K562 (cell line): ENCODE measurements at regions not wholly inside any gene's neighbourhood (a gene's known extent, or its start where the extent isn't known, plus 50 kb on each side); places are given as distances from the start of the nearest gene placed in this dataset.

Experiments
- ATAC-seq: fragments of 200-7000 bp; cut with Tn5 transposase; 3 replicates; pipeline ENCODE4 v1.9.1; 2020; ENCODE audit warnings: moderate library complexity
- BruUV-seq: library from RNA; stranded (reverse); fragments of 400-500 nt; replicated peaks from 2 replicates; lab custom pipeline; 2021; lab: Mats Ljungman, UMichigan
- CTCF ChIA-PET: fragments of 300-600 bp; formaldehyde crosslinking; extraction: SDS; loops from one replicate; lab custom pipeline; 2021; ENCODE audit warnings: low intra/inter-chr PET ratio; lab: Yijun Ruan, JAX
- POLR2A ChIA-PET: fragments of 300-600, 350-650 bp; sonication (Branson Sonifier 250); formaldehyde crosslinking; extraction: SDS; loops from one replicate; lab custom pipeline; 2021; ENCODE audit warnings: antibody characterized with exemption, inconsistent platforms; lab: Yijun Ruan, JAX
- DNase-seq, 4 experiments: peaks; one replicate each; pipeline versions ENCODE4 v3.0.0 to v3.0.0-alpha.2; 2011 to 2018; ENCODE audit warnings: low spot score in 3 of 4, mixed read lengths in 3 of 4; ENCODE audit errors: extremely low read depth in 1 of 4
- FAIRE-seq: peaks from 2 replicates; lab custom pipeline; 2011; peaks lifted over from hg19 to GRCh38; lab: Jason Lieb, UNC
- H2AFZ ChIP-seq: 2 replicates; pipeline ENCODE4 v1.6.0; 2011; ENCODE audit warnings: low read depth, low read length, control low read depth, inconsistent platforms
- H3K27ac ChIP-seq: fragments of 200-600 bp; 3 replicates; pipeline ENCODE4 v1.8.0; 2011; ENCODE audit warnings: low read depth, mild to moderate bottlenecking, control low read depth, inconsistent platforms, low read length, moderate library complexity, mixed read lengths; ENCODE audit errors: extremely low read depth
- H3K27me3 ChIP-seq, 2 experiments: fragments of 300-600 bp in 1 of 2; 2 replicates in 1 of 2; 3 replicates in 1 of 2; pipeline versions ENCODE4 v1.6.0 to v1.8.0; 2011; ENCODE audit warnings: inconsistent platforms in 2 of 2, low read length in 2 of 2, mild to moderate bottlenecking in 1 of 2, mixed read lengths in 1 of 2, moderate library complexity in 1 of 2; ENCODE audit not compliant: control insufficient read depth in 2 of 2, insufficient read depth in 2 of 2
- H3K36me3 ChIP-seq: fragments of 300-600 bp; 3 replicates; pipeline ENCODE4 v1.8.0; 2011; ENCODE audit warnings: mild to moderate bottlenecking, low read length, inconsistent platforms; ENCODE audit not compliant: control insufficient read depth, insufficient read depth
- H3K4me1 ChIP-seq, 2 experiments: fragments of 200-600 bp in 1 of 2; replicated peaks in 1 of 2; 2 replicates in 1 of 2; 3 replicates in 1 of 2; pipeline versions ENCODE4 v1.5.1 to v1.8.0; 2011; ENCODE audit warnings: inconsistent platforms in 2 of 2, low read length in 2 of 2, mild to moderate bottlenecking in 1 of 2, mixed read lengths in 1 of 2, moderate library complexity in 1 of 2; ENCODE audit not compliant: control insufficient read depth in 2 of 2, insufficient read depth in 2 of 2
- H3K4me2 ChIP-seq: 2 replicates; pipeline ENCODE4 v1.6.1; 2011; ENCODE audit warnings: low read length, control low read depth, inconsistent platforms, mixed read lengths; ENCODE audit not compliant: insufficient read depth
- H3K4me3 ChIP-seq: fragments of 200-600 bp; sonication (generic), shearing (Covaris generic); 2 replicates; pipeline ENCODE4 v1.5.1; 2016; ENCODE audit warnings: control low read depth, inconsistent platforms
- H3K79me2 ChIP-seq: fragments of 200-600 bp; 3 replicates; pipeline ENCODE4 v1.8.0; 2011; ENCODE audit warnings: low read length, inconsistent platforms; ENCODE audit not compliant: control insufficient read depth, insufficient read depth
- H3K9ac ChIP-seq, 2 experiments: 2 replicates each; pipeline versions ENCODE4 v1.6.0 to v1.6.1; 2011; ENCODE audit warnings: low read depth in 2 of 2, low read length in 2 of 2, control low read depth in 1 of 2, inconsistent platforms in 1 of 2, mild to moderate bottlenecking in 1 of 2, mixed read lengths in 1 of 2; ENCODE audit not compliant: insufficient read depth in 1 of 2
- H3K9me1 ChIP-seq: one replicate; pipeline ENCODE4 v1.6.0; 2011; ENCODE audit warnings: inconsistent platforms, mild to moderate bottlenecking, low read length, moderate library complexity; ENCODE audit not compliant: control insufficient read depth, insufficient read depth
- H3K9me3 ChIP-seq: replicated peaks from 2 replicates; pipeline ENCODE4 v1.5.1; 2011; ENCODE audit warnings: low read depth, low read length, inconsistent platforms; ENCODE audit not compliant: control insufficient read depth, insufficient read depth
- H4K20me1 ChIP-seq: replicated peaks from 2 replicates; pipeline ENCODE4 v1.6.1; 2011; ENCODE audit warnings: low read length, inconsistent platforms, mixed read lengths; ENCODE audit not compliant: control insufficient read depth, insufficient read depth
- FOXK2 ChIP-seq, 2 experiments: fragments of 450-650 bp; IDR thresholded peaks in 1 of 2; conservative IDR thresholded peaks in 1 of 2; 2 replicates each; pipeline ENCODE4 v1.6.1; 2016; ENCODE audit warnings: low read depth in 2 of 2, mild to moderate bottlenecking in 1 of 2
- ILK ChIP-seq: fragments of 450-650 bp; IDR thresholded peaks from 2 replicates; pipeline ENCODE4 v1.6.1; 2016; ENCODE audit warnings: missing genetic modification characterization, low read depth, mild to moderate bottlenecking, missing compliant biosample characterization, moderate library complexity, borderline replicate concordance
- WGBS: fragments of 100-300 bp; shearing (Covaris generic); methylation state at CpG from one replicate; pipeline ENCODE4 v1.1.6; 2016; ENCODE audit warnings: low coverage, mixed read lengths; ENCODE audit not compliant: insufficient coverage; ENCODE audit errors: missing lambda C conversion rate; 5-methylcytosine and 5-hydroxymethylcytosine counted together
- in situ Hi-C: fragments of 300-500 bp; cut with MboI; formaldehyde crosslinking; loops from 4 replicates; pipeline ENCODE4 v1.15.0; 2018; ENCODE audit warnings: inconsistent platforms, mixed read lengths
- intact Hi-C: fragments of 100-400 bp; cut with micrococcal nuclease; formaldehyde crosslinking; loops from 2 replicates; pipeline ENCODE4 v1.14.2; 2022
- TF ChIP-seq, protein P1 (sequence below): fragments of 250-450 bp; sonication (Bioruptor Pico); IDR thresholded peaks from 2 replicates; pipeline ENCODE4 v1.4.0; 2020; ENCODE audit warnings: mild to moderate bottlenecking, moderate library complexity, borderline replicate concordance

DNA sequence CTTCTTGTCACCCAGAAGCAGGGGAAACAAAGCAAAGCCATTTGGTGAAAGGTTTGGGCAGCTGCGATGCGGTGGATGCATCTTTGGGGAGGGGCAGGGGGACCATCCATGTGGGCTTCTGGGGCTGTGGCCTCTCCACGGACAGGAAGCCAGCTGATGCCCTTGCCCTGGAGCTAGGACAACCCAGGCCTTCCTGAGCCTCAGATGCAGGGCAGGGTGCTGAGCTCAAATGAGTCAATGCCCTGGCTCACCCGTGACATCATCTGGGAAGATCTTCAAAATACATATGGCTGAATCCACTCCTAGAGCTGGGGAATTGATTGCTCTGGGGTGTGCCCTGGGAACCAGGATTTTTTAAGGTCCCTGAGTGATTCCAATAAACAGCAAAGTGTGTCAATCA, 1418.2 kb downstream of the TBC1D22A start (continued):
- TF ChIP-seq, protein P1, sequence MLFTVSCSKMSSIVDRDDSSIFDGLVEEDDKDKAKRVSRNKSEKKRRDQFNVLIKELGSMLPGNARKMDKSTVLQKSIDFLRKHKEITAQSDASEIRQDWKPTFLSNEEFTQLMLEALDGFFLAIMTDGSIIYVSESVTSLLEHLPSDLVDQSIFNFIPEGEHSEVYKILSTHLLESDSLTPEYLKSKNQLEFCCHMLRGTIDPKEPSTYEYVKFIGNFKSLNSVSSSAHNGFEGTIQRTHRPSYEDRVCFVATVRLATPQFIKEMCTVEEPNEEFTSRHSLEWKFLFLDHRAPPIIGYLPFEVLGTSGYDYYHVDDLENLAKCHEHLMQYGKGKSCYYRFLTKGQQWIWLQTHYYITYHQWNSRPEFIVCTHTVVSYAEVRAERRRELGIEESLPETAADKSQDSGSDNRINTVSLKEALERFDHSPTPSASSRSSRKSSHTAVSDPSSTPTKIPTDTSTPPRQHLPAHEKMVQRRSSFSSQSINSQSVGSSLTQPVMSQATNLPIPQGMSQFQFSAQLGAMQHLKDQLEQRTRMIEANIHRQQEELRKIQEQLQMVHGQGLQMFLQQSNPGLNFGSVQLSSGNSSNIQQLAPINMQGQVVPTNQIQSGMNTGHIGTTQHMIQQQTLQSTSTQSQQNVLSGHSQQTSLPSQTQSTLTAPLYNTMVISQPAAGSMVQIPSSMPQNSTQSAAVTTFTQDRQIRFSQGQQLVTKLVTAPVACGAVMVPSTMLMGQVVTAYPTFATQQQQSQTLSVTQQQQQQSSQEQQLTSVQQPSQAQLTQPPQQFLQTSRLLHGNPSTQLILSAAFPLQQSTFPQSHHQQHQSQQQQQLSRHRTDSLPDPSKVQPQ (CRISPR knock-in tag) = no peak

DNA sequence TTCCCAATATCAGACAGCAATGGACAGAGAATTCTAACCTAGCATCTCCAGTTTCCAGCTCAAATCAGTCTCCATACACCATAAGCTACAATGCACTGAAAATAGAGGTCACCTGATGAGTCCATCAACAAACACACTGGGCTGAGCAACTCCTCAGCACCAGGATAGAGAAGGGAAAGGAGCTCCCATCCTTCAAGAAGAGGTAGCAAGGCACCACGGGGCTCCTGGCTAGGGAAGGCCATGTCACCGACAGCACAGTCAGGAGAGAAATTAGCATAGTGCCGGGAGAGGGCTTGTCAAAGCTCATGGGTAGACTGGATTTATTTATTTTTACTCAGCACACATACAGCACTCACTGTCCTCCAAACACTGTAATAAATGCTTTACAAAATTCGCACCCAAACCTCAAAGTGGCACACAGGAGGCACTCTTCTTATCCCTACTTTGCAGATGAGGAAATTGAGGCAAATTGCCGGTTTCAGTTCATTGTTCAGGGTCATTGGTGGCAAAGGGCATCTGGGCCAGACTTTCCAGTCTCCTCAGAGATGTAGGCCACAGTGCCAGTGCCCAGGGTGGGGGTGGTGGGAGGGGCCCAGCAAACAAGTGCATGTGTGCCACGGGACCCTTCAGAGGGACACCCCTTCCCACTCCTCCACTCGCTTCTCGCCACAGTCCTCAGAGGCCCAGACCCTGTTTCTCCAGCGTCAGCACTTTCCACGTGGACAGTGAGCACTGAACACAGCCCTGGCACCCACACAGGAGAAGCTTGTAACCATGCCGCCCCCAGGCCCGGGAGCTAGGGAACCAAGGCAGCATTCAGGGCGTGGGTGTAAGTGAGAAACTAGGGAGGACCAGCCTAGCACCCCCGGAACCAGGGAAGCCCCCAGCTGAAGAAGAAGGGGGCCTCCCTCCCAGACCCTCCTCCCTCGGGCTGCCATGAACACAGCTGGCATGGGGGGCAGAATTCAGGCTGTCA, 1417.4 kb downstream of the TBC1D22A start:
- in situ Hi-C loops = no loop called here
- ATAC-seq (no peak), DNase-seq (no peak), FAIRE-seq (no peak)
- Histone ChIP-seq H3K36me3 (no peaks in the 10 kb centered on the region), H3K27me3 (no peaks in the 10 kb centered on the region; a peak in 1 of 5 replicates), H3K9ac (no peak overlapping the region), H2AFZ (no peak overlapping the region), H4K20me1 (no peaks in the 10 kb centered on the region), H3K9me1 (no peaks in the 10 kb centered on the region), H3K4me3 (no peak overlapping the region), H3K4me1 (no peaks in the 10 kb centered on the region), H3K9me3 (no peaks in the 10 kb centered on the region), H3K27ac (no peak overlapping the region), H3K79me2 (no peaks in the 10 kb centered on the region), H3K4me2 (no peak overlapping the region)
- BruUV-seq = no TSS peak
- intact Hi-C loops = no loop called here
- TF ChIP-seq ILK = no peak
- no peak for TF ChIP-seq FOXK2 (conservative IDR thresholded peaks at IDR 0.05 in 1 of 2, IDR thresholded peaks at IDR 0.05 in 1 of 2; ENCODE audit: low read depth in 2 of 2)
- POLR2A ChIA-PET = interaction anchor here (0.6 kb wide), 1 partner anchor 199 kb away, joined by 4 read pairs; no protein-coding TSS in a partner anchor
- WGBS = 0% methylated on average over 7 of the region's 15 CpGs
- CTCF ChIA-PET = no interaction called here
